Stimulated activated CD8-positive, alpha-beta memory T cell treated with anti-CD3 and anti-CD28 coated beads, Interleukin-15, amount 100 ng/mL, for 48 hours (primary cell): ENCODE measurements at regions not wholly inside any gene's neighbourhood (a gene's known extent, or its start where the extent isn't known, plus 50 kb on each side); places are given as distances from the start of the nearest gene placed in this dataset.
"Not testable (repeated sequence)": the region's sequence is repeated elsewhere in the genome, so short reads cannot be mapped to it uniquely, and the experiment has no call there.

Experiments
- DNase-seq, 2 donors: peaks; one replicate each; pipeline ENCODE4 v3.0.0-alpha.2; 2020; ENCODE audit warnings: low read depth in 2 of 2

- DNase-seq: no peak
Measured at GRCh38 chr14:86404989-86405649, 875.2 kb downstream of the FLRT2 start.

- no peak for DNase-seq
Measured at GRCh38 chr14:86404425-86404824, 874.5 kb downstream of the FLRT2 start.

- no peak for DNase-seq
Measured at GRCh38 chr14:86402545-86402944, 872.6 kb downstream of the FLRT2 start.

- no peak for DNase-seq
Measured at GRCh38 chr14:86391085-86391484, 861.1 kb downstream of the FLRT2 start.

GRCh38 chr14:86388216-86388615, 858.3 kb downstream of the FLRT2 start:
- DNase-seq: no peak

- DNase-seq: no peak
Measured at GRCh38 chr14:86373886-86374285, 843.9 kb downstream of the FLRT2 start.

GRCh38 chr14:86372402-86372801, 842.5 kb downstream of the FLRT2 start:
- no peak for DNase-seq

GRCh38 chr14:86364634-86365033, 834.7 kb downstream of the FLRT2 start:
- no peak for DNase-seq

GRCh38 chr14:86363576-86363975, 833.6 kb downstream of the FLRT2 start:
- no peak for DNase-seq

- no peak for DNase-seq
Measured at GRCh38 chr14:86363047-86363446, 833.1 kb downstream of the FLRT2 start.

GRCh38 chr14:86357876-86358275, 827.9 kb downstream of the FLRT2 start:
- DNase-seq: no peak

- no peak for DNase-seq
Measured at GRCh38 chr14:86357119-86357518, 827.2 kb downstream of the FLRT2 start.

- DNase-seq: no peak
Measured at GRCh38 chr14:86346818-86347384, 817.0 kb downstream of the FLRT2 start.

- no peak for DNase-seq
Measured at GRCh38 chr14:86334355-86334754, 804.4 kb downstream of the FLRT2 start.

- DNase-seq: no peak
Measured at GRCh38 chr14:86333493-86333892, 803.5 kb downstream of the FLRT2 start.

GRCh38 chr14:86331341-86331740, 801.4 kb downstream of the FLRT2 start:
- no peak for DNase-seq

GRCh38 chr14:86321151-86321550, 791.2 kb downstream of the FLRT2 start:
- no peak for DNase-seq

GRCh38 chr14:86312154-86312665, 782.3 kb downstream of the FLRT2 start:
- DNase-seq: not testable (repeated sequence)

- DNase-seq: no peak
Measured at GRCh38 chr14:86311151-86311550, 781.2 kb downstream of the FLRT2 start.

- DNase-seq: no peak
Measured at GRCh38 chr14:86310611-86311010, 780.7 kb downstream of the FLRT2 start.

- no peak for DNase-seq
Measured at GRCh38 chr14:86310148-86310547, 780.2 kb downstream of the FLRT2 start.

- no peak for DNase-seq
Measured at GRCh38 chr14:86305058-86305457, 775.1 kb downstream of the FLRT2 start.

- no peak for DNase-seq
Measured at GRCh38 chr14:86299994-86300393, 770.0 kb downstream of the FLRT2 start.

GRCh38 chr14:86296173-86296572, 766.2 kb downstream of the FLRT2 start:
- DNase-seq: no peak
